ENCODE measurements at regions not wholly inside any gene's neighbourhood (a gene's known extent, or its start where the extent isn't known, plus 50 kb on each side); places are given as distances from the start of the nearest gene placed in this dataset.
A peak's percentile ranks its signal among the peaks of the same experiment; 100 is the strongest.
"Not testable (repeated sequence)": the region's sequence is repeated elsewhere in the genome, so short reads cannot be mapped to it uniquely, and the experiment has no call there.

DNA sequence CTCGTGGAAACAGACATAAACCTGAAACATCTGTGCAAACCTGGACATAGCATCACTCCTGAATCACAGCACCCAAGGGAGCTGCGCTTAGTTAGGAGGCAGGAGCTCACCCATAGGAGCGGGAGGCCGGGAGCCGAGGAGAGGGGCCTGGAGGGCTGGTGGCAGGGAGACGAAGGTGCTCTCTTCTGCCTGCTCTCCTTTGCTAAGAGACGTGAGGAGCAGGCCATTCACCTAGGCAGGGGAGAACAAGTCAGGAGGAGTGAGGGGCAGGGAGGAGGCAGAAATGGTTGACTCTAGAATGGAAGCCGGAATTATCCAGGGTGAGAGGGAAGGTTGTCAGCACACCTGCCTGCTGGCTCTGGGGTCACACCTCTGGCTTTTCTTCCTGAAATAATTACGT is 398.4 kb upstream of the IRX2 start:
- H3K36me3 ChIP-seq (ENCODE audit: low read depth): no peaks in the 10 kb centered on the region
- ChIA-PET CTCF (no interaction called here), POLR2A (ENCODE audit: unreplicated experiment) (no interaction called here)
- H3K27ac ChIP-seq: no peak overlapping the region
- peaks cover 77% of the 10 kb centered on the region for H3K27me3 ChIP-seq (ENCODE audit: insufficient read depth, low read depth)
- H3K9me2 ChIP-seq (ENCODE audit: insufficient read depth): no peaks in the 10 kb centered on the region
- no peak overlapping the region for H3K4me2 ChIP-seq
- H2AFZ ChIP-seq: no peak overlapping the region
- H3K4me3 ChIP-seq: no peak overlapping the region
- DNase-seq: no peak
- TF ChIP-seq, protein P1, sequence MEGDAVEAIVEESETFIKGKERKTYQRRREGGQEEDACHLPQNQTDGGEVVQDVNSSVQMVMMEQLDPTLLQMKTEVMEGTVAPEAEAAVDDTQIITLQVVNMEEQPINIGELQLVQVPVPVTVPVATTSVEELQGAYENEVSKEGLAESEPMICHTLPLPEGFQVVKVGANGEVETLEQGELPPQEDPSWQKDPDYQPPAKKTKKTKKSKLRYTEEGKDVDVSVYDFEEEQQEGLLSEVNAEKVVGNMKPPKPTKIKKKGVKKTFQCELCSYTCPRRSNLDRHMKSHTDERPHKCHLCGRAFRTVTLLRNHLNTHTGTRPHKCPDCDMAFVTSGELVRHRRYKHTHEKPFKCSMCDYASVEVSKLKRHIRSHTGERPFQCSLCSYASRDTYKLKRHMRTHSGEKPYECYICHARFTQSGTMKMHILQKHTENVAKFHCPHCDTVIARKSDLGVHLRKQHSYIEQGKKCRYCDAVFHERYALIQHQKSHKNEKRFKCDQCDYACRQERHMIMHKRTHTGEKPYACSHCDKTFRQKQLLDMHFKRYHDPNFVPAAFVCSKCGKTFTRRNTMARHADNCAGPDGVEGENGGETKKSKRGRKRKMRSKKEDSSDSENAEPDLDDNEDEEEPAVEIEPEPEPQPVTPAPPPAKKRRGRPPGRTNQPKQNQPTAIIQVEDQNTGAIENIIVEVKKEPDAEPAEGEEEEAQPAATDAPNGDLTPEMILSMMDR (conservative IDR thresholded peaks at IDR 0.05): no peak
- 0 out of 2 replicates have a peak, but pooled peaks have one; percentile 0 for TF ChIP-seq EZH2 (IDR thresholded peaks at IDR 0.05; ENCODE audit: low read depth)
- BruUV-seq (replicated peaks): no TSS peak
- no peaks in the 10 kb centered on the region for H3F3A ChIP-seq (ENCODE audit: insufficient read depth, low read depth)
- H3K79me2 ChIP-seq (ENCODE audit: low read depth): no peaks in the 10 kb centered on the region
- H4K20me1 ChIP-seq (ENCODE audit: insufficient read depth): no peaks in the 10 kb centered on the region
- intact Hi-C loops (cut with micrococcal nuclease; ENCODE audit: unreplicated experiment): no loop called here
- H3K9me3 ChIP-seq (ENCODE audit: insufficient read depth, low read depth): no peaks in the 10 kb centered on the region
- no peaks in the 10 kb centered on the region for H3K4me1 ChIP-seq (replicated peaks; ENCODE audit: insufficient read depth)

DNA sequence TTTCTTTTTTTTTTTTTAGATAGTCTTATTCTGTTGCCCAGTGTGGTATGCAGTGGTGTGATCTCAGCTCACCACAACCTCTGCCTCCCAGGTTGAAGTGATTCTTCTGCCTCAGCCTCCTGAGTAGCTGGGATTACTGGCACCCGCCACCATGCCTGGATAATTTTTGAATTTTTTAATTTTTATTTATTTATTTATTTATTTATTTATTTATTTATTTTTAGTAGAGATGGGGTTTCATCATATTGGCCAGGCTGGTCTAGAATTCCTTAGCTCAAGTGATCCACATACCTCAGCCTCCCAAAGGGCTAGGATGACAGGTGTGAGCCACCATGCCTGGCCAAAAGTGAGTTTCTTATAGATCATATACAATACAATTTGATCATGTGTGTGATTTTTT is 395.9 kb upstream of the IRX2 start:
- not testable (repeated sequence) for H3K4me2 ChIP-seq

DNA sequence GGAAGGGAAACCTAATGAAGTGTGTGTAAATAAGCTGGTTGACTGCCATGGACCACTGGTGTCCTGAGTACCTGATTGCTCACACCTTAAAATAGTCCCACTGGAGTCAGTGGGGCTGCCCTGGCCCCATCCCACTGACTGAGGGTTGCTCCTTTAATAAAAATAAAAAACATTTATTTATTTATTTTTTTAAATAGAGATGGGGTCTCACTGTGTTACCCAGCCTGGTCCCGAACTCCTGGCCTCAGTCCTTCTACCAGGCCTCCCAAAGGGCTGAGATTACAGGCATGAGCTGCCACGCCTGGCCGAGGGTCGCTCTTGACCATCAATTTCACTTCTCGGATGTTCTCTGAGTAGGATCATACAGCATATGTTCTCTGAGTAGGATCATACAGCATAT is 394.2 kb upstream of the IRX2 start:
- H3K36me3 ChIP-seq (ENCODE audit: low read depth): no peaks in the 10 kb centered on the region
- no peaks in the 10 kb centered on the region for H3K9me3 ChIP-seq (ENCODE audit: insufficient read depth, low read depth)
- peaks cover 61% of the 10 kb centered on the region for H3K27me3 ChIP-seq (ENCODE audit: insufficient read depth, low read depth)
- no peaks in the 10 kb centered on the region for H3K79me2 ChIP-seq (ENCODE audit: low read depth)
- no peaks in the 10 kb centered on the region for H3K4me1 ChIP-seq (replicated peaks; ENCODE audit: insufficient read depth)
- no peaks in the 10 kb centered on the region for H3K9me2 ChIP-seq (ENCODE audit: insufficient read depth)
- H3K4me2 ChIP-seq: no peak overlapping the region
- no peak overlapping the region for H2AFZ ChIP-seq
- DNase-seq: no peak
- no peak overlapping the region for H3K27ac ChIP-seq
- H4K20me1 ChIP-seq (ENCODE audit: insufficient read depth): no peaks in the 10 kb centered on the region; the same call in 1 of the 2 replicates
- TF ChIP-seq, protein P1 (conservative IDR thresholded peaks at IDR 0.05): no peak
- TF ChIP-seq EZH2 (IDR thresholded peaks at IDR 0.05; ENCODE audit: low read depth): no peak
- H3K4me3 ChIP-seq: no peak overlapping the region
- ChIA-PET POLR2A (ENCODE audit: unreplicated experiment) (no interaction called here), CTCF (no interaction called here)
- BruUV-seq (replicated peaks): no TSS peak
- H3F3A ChIP-seq (ENCODE audit: insufficient read depth, low read depth): no peaks in the 10 kb centered on the region
- intact Hi-C loops (cut with micrococcal nuclease; ENCODE audit: unreplicated experiment): no loop called here

More for the DNA sequence above, 395.9 kb upstream of the IRX2 start:
- intact Hi-C loops (cut with micrococcal nuclease; ENCODE audit: unreplicated experiment); H3K79me2 ChIP-seq (ENCODE audit: low read depth); H3K36me3 ChIP-seq (ENCODE audit: low read depth); H2AFZ ChIP-seq; H3K4me1 ChIP-seq (replicated peaks; ENCODE audit: insufficient read depth); H3K27ac ChIP-seq; H3K9me3 ChIP-seq (ENCODE audit: insufficient read depth, low read depth); POLR2A ChIA-PET (ENCODE audit: unreplicated experiment); H3K9me2 ChIP-seq (ENCODE audit: insufficient read depth); BruUV-seq (replicated peaks); H4K20me1 ChIP-seq (ENCODE audit: insufficient read depth); CTCF ChIA-PET; H3K4me3 ChIP-seq; H3F3A ChIP-seq (ENCODE audit: insufficient read depth, low read depth); DNase-seq: not testable (repeated sequence)
- H3K27me3 ChIP-seq (ENCODE audit: insufficient read depth, low read depth): peaks cover 65% of the 10 kb centered on the region

DNA sequence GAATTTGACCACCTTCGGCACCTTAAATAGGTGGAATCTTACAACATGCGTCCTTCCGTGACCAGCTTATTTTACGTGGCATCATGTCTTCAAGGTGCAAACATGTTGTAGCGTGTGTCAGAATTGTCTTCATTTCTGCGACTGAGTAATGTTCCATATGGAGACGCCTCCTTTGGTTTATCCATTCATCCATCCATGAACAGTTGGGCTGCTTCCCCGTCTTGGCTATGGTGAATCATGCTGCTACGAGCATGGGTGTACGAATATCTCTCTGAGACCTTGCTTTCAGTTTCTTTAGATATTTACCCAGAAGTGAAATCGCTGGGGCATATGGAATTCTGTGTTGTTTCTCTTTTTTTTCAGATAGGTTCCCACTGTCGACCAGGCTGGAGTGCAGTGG is 391.9 kb upstream of the IRX2 start:
- BruUV-seq (replicated peaks): no TSS peak
- H3K27ac ChIP-seq: no peak overlapping the region

More for the DNA sequence above, 391.9 kb upstream of the IRX2 start:
- POLR2A ChIA-PET (ENCODE audit: unreplicated experiment): no interaction called here
- DNase-seq: no peak
- CTCF ChIA-PET: no interaction called here
- no peaks in the 10 kb centered on the region; the same call in 1 of the 2 replicates for H4K20me1 ChIP-seq (ENCODE audit: insufficient read depth)
- no peak overlapping the region for H2AFZ ChIP-seq
- TF ChIP-seq EZH2 (IDR thresholded peaks at IDR 0.05; ENCODE audit: low read depth): no peak
- TF ChIP-seq, protein P1 (conservative IDR thresholded peaks at IDR 0.05): no peak
- H3K27me3 ChIP-seq (ENCODE audit: insufficient read depth, low read depth): peaks cover 50% of the 10 kb centered on the region
- no peaks in the 10 kb centered on the region for H3F3A ChIP-seq (ENCODE audit: insufficient read depth, low read depth)
- no peak overlapping the region for H3K4me3 ChIP-seq
- H3K36me3 ChIP-seq (ENCODE audit: low read depth): no peaks in the 10 kb centered on the region
- H3K79me2 ChIP-seq (ENCODE audit: low read depth): no peaks in the 10 kb centered on the region
- no peaks in the 10 kb centered on the region for H3K9me2 ChIP-seq (ENCODE audit: insufficient read depth)
- H3K9me3 ChIP-seq (ENCODE audit: insufficient read depth, low read depth): no peaks in the 10 kb centered on the region
- no peak overlapping the region for H3K4me2 ChIP-seq
- intact Hi-C loops (cut with micrococcal nuclease; ENCODE audit: unreplicated experiment): no loop called here
- no peaks in the 10 kb centered on the region for H3K4me1 ChIP-seq (replicated peaks; ENCODE audit: insufficient read depth)
